ENCODE measurements at regions not wholly inside any gene's neighbourhood (a gene's known extent, or its start where the extent isn't known, plus 50 kb on each side); places are given as distances from the start of the nearest gene placed in this dataset.

- FAIRE-seq, result no peak
Measured at GRCh38 chr1:237999426-238000052, 108.8 kb upstream of the ZP4 start.

More at GRCh38 chr1:237999426-238000052, 108.8 kb upstream of the ZP4 start:
- intact Hi-C loops (cut with micrococcal nuclease), result no loop called here
- H3K9ac ChIP-seq (ENCODE audit: insufficient read depth in 1 of 2, low read depth in 2 of 2, low read length in 2 of 2), result no peak overlapping the region
- no peak for TF ChIP-seq ZNF445 (CRISPR knock-in tag; IDR thresholded peaks at IDR 0.05; ENCODE audit: low read depth)
- TF ChIP-seq ZFP1 (CRISPR knock-in tag; IDR thresholded peaks at IDR 0.05), result no peak
- no peak for TF ChIP-seq HOMEZ (CRISPR knock-in tag; IDR thresholded peaks at IDR 0.05)
- no peak for TF ChIP-seq ZNF436 (CRISPR knock-in tag; IDR thresholded peaks at IDR 0.05)
- no peak for TF ChIP-seq JUN (IDR thresholded peaks at IDR 0.05; ENCODE audit: borderline replicate concordance, low read depth, low read length)
- TF ChIP-seq JUN (CRISPR knock-in tag; IDR thresholded peaks at IDR 0.05; ENCODE audit: borderline replicate concordance), result no peak
- no peak for TF ChIP-seq ARID4B (CRISPR knock-in tag; IDR thresholded peaks at IDR 0.05)
- no peak for TF ChIP-seq KAT2B (IDR thresholded peaks at IDR 0.05; ENCODE audit: low read depth, low read length)
- no peak for TF ChIP-seq TEAD2 (tag; IDR thresholded peaks at IDR 0.05)
- no peaks in the 10 kb centered on the region for H3K9me3 ChIP-seq (replicated peaks; ENCODE audit: control insufficient read depth, insufficient read depth, low read depth, low read length)
- DNase-seq (ENCODE audit: extremely low read depth in 1 of 4, low spot score in 3 of 4) (no peak), ATAC-seq (no peak)
- in situ Hi-C loops (cut with MboI), result no loop called here
- H4K20me1 ChIP-seq (replicated peaks; ENCODE audit: control insufficient read depth, insufficient read depth, low read length), result no peaks in the 10 kb centered on the region
- H3K36me3 ChIP-seq (ENCODE audit: control insufficient read depth, insufficient read depth, low read length), result no peaks in the 10 kb centered on the region
- 0% methylated on average over 4 of the region's 4 CpGs for WGBS (ENCODE audit: insufficient coverage, low coverage, missing lambda C conversion rate)
- no TSS peak for BruUV-seq (replicated peaks)
- H3K4me3 ChIP-seq, result no peak overlapping the region
- no peaks in the 10 kb centered on the region for H3K4me1 ChIP-seq (replicated peaks in 1 of 2; ENCODE audit: control insufficient read depth in 2 of 2, insufficient read depth in 2 of 2, low read length in 2 of 2)
- POLR2A ChIA-PET, result no interaction called here
- no peak overlapping the region for H3K27ac ChIP-seq (ENCODE audit: extremely low read depth, low read depth, low read length)
- no peak overlapping the region for H3K4me2 ChIP-seq (ENCODE audit: insufficient read depth, low read length)
- no peaks in the 10 kb centered on the region for H3K9me1 ChIP-seq (ENCODE audit: control insufficient read depth, insufficient read depth, low read length)
- H3K27me3 ChIP-seq (ENCODE audit: control insufficient read depth in 2 of 2, insufficient read depth in 2 of 2, low read length in 2 of 2), result no peaks in the 10 kb centered on the region
- no peaks in the 10 kb centered on the region for H3K79me2 ChIP-seq (ENCODE audit: control insufficient read depth, insufficient read depth, low read length)
- H2AFZ ChIP-seq (ENCODE audit: low read depth, low read length), result no peak overlapping the region
- CTCF ChIA-PET (ENCODE audit: low intra/inter-chr PET ratio), result no interaction called here

Measured in K562 (cell line).